Neural cell (in vitro differentiated cells): ENCODE measurements at regions not wholly inside any gene's neighbourhood (a gene's known extent, or its start where the extent isn't known, plus 50 kb on each side); places are given as distances from the start of the nearest gene placed in this dataset.

Source experiments
- H2AFZ ChIP-seq: fragments of 200-600, 300-800 bp; sonication (generic), shearing (Covaris generic); 2 replicates; pipeline ENCODE4 v1.6.0; 2014; ENCODE audit warnings: low read depth, mild to moderate bottlenecking, antibody characterized with exemption, low read length, moderate library complexity
- H3F3A ChIP-seq: fragments of 200-600 bp; shearing (Covaris generic); 2 replicates; pipeline ENCODE4 v1.6.1; 2016; ENCODE audit warnings: mild to moderate bottlenecking, moderate library complexity, mixed read lengths, antibody characterized with exemption, low read length; ENCODE audit not compliant: insufficient read depth, poor library complexity, severe bottlenecking
- H3K27ac ChIP-seq: fragments of 200-600, 300-800 bp; sonication (generic), shearing (Covaris generic); 2 replicates; pipeline ENCODE4 v1.5.1; 2014; ENCODE audit warnings: mild to moderate bottlenecking, low read length, moderate library complexity
- H3K27me3 ChIP-seq: fragments of 300-800, 200-600 bp; sonication (generic), shearing (Covaris generic); 2 replicates; pipeline ENCODE4 v1.6.0; 2014; ENCODE audit warnings: mild to moderate bottlenecking, low read depth, low read length, moderate library complexity; ENCODE audit not compliant: insufficient read depth
- H3K36me3 ChIP-seq: fragments of 300-800, 200-600 bp; sonication (generic), shearing (Covaris generic); 2 replicates; pipeline ENCODE4 v1.5.1; 2014; ENCODE audit warnings: mild to moderate bottlenecking, antibody characterized with exemption, low read length, moderate library complexity; ENCODE audit not compliant: insufficient read depth
- H3K4me2 ChIP-seq: fragments of 300-800, 200-600 bp; sonication (generic), shearing (Covaris generic); 2 replicates; pipeline ENCODE4 v1.6.0; 2014; ENCODE audit warnings: mild to moderate bottlenecking, low read length
- H3K4me3 ChIP-seq: fragments of 300-800, 200-600 bp; sonication (generic), shearing (Covaris generic); 2 replicates; pipeline ENCODE4 v1.5.1; 2014; ENCODE audit warnings: mild to moderate bottlenecking, low read length, moderate library complexity
- H3K79me2 ChIP-seq: fragments of 200-600 bp; shearing (Covaris generic); replicated peaks from 2 replicates; pipeline ENCODE4 v1.6.0; 2014; ENCODE audit warnings: mild to moderate bottlenecking, low read length, moderate library complexity; ENCODE audit not compliant: insufficient read depth
- H3K9ac ChIP-seq: fragments of 300-800, 200-600 bp; sonication (generic), shearing (Covaris generic); 2 replicates; pipeline ENCODE4 v1.6.1; 2016; ENCODE audit warnings: mild to moderate bottlenecking, low read length, mixed read lengths
- H3K9me2 ChIP-seq: fragments of 200-600 bp; shearing (Covaris generic); 2 replicates; pipeline ENCODE4 v1.6.1; 2016; ENCODE audit warnings: mild to moderate bottlenecking, low read length, mixed read lengths; ENCODE audit not compliant: insufficient read depth
- H3K9me3 ChIP-seq: fragments of 200-600, 300-800 bp; sonication (generic), shearing (Covaris generic); 2 replicates; pipeline ENCODE4 v1.6.1; 2016; ENCODE audit warnings: mild to moderate bottlenecking, mixed run types, low read length, moderate library complexity, mixed read lengths
- H4K20me1 ChIP-seq: fragments of 200-600 bp; shearing (Covaris generic); 2 replicates; pipeline ENCODE4 v1.6.1; 2016; ENCODE audit warnings: mild to moderate bottlenecking, mixed run types; ENCODE audit not compliant: insufficient read depth
- EP300 ChIP-seq: fragments of 450-650 bp; conservative IDR thresholded peaks from 2 replicates; pipeline ENCODE4 v1.6.1; 2014; ENCODE audit warnings: antibody characterized with exemption, mild to moderate bottlenecking, moderate library complexity; ENCODE audit not compliant: poor library complexity, severe bottlenecking
- EZH2 ChIP-seq: fragments of 200-600, 300-800 bp; shearing (Covaris generic), sonication (generic); IDR thresholded peaks from 2 replicates; pipeline ENCODE4 v1.6.1; 2014; ENCODE audit warnings: antibody characterized with exemption, low read length, borderline replicate concordance, mild to moderate bottlenecking; ENCODE audit not compliant: insufficient read depth, poor library complexity, severe bottlenecking
- MXI1 ChIP-seq: fragments of 450-650 bp; conservative IDR thresholded peaks from 2 replicates; pipeline ENCODE4 v1.6.1; 2014; ENCODE audit warnings: antibody characterized with exemption, mild to moderate bottlenecking; ENCODE audit not compliant: poor library complexity, severe bottlenecking
- POLR2AphosphoS5 ChIP-seq: IDR thresholded peaks from 2 replicates; pipeline ENCODE4 v1.6.1; 2012
- RAD21 ChIP-seq: fragments of 450-650 bp; conservative IDR thresholded peaks from 2 replicates; pipeline ENCODE4 v1.6.1; 2014; ENCODE audit warnings: antibody characterized with exemption, mild to moderate bottlenecking, moderate library complexity
- SMC3 ChIP-seq: fragments of 450-650 bp; conservative IDR thresholded peaks from 2 replicates; pipeline ENCODE4 v1.6.1; 2014; ENCODE audit warnings: antibody characterized with exemption, mild to moderate bottlenecking, moderate library complexity; ENCODE audit not compliant: poor library complexity
- TAF1 ChIP-seq: IDR thresholded peaks from 2 replicates; pipeline ENCODE4 v1.6.1; 2012; ENCODE audit warnings: low read depth
- TF ChIP-seq, protein P1 (sequence below): fragments of 450-650 bp; IDR thresholded peaks from 2 replicates; pipeline ENCODE4 v1.5.1; 2014; ENCODE audit warnings: antibody characterized with exemption, mild to moderate bottlenecking, moderate library complexity; ENCODE audit not compliant: poor library complexity, severe bottlenecking
- TF ChIP-seq, protein P2 (sequence below): IDR thresholded peaks from 2 replicates; pipeline ENCODE4 v1.6.1; 2012; ENCODE audit warnings: borderline replicate concordance

DNA sequence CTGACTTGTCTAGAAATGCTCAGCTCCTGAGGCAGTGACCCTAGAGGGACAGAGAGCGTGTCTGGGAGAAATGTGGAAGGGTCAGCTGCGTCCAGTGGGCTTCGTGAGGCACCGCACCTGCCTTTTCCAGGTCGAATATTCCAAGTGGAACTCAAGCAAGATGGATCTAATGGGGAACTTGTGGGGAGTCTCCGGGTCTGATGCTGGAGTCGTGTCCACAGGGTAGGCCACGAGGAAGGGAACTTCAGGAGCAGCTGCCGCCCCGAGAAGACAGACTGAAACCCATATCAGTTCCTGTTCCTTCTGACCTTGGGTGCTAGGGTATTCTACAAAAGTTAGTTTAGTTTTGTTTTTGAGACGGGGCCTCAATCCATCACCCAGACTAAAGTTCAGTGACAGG lies 67.5 kb downstream of the TNFAIP2 start:
- no peak overlapping the region for H2AFZ ChIP-seq

GRCh38 chr14:103191844-103192243 lies 68.6 kb downstream of the TNFAIP2 start:
- H3K27ac ChIP-seq: no peak overlapping the region
- no peak overlapping the region for H3K4me2 ChIP-seq
- no peak overlapping the region for H3K4me3 ChIP-seq
- H3K79me2 ChIP-seq: no peaks in the 10 kb centered on the region
- H3F3A ChIP-seq: peaks cover 3% of the 10 kb centered on the region
- no peak overlapping the region for H2AFZ ChIP-seq
- no peaks in the 10 kb centered on the region for H3K9me3 ChIP-seq
- no peaks in the 10 kb centered on the region for H3K36me3 ChIP-seq
- no peaks in the 10 kb centered on the region for H3K9me2 ChIP-seq
- no peaks in the 10 kb centered on the region for H4K20me1 ChIP-seq
- H3K27me3 ChIP-seq: peaks cover 10% of the 10 kb centered on the region
- H3K9ac ChIP-seq: no peak overlapping the region
- TF ChIP-seq, protein P1, sequence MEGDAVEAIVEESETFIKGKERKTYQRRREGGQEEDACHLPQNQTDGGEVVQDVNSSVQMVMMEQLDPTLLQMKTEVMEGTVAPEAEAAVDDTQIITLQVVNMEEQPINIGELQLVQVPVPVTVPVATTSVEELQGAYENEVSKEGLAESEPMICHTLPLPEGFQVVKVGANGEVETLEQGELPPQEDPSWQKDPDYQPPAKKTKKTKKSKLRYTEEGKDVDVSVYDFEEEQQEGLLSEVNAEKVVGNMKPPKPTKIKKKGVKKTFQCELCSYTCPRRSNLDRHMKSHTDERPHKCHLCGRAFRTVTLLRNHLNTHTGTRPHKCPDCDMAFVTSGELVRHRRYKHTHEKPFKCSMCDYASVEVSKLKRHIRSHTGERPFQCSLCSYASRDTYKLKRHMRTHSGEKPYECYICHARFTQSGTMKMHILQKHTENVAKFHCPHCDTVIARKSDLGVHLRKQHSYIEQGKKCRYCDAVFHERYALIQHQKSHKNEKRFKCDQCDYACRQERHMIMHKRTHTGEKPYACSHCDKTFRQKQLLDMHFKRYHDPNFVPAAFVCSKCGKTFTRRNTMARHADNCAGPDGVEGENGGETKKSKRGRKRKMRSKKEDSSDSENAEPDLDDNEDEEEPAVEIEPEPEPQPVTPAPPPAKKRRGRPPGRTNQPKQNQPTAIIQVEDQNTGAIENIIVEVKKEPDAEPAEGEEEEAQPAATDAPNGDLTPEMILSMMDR: no peak
- TF ChIP-seq SMC3 (no peak), POLR2AphosphoS5 (no peak), EP300 (no peak), EZH2 (no peak), MXI1 (no peak), RAD21 (no peak), TAF1 (no peak)
- TF ChIP-seq, protein P2, sequence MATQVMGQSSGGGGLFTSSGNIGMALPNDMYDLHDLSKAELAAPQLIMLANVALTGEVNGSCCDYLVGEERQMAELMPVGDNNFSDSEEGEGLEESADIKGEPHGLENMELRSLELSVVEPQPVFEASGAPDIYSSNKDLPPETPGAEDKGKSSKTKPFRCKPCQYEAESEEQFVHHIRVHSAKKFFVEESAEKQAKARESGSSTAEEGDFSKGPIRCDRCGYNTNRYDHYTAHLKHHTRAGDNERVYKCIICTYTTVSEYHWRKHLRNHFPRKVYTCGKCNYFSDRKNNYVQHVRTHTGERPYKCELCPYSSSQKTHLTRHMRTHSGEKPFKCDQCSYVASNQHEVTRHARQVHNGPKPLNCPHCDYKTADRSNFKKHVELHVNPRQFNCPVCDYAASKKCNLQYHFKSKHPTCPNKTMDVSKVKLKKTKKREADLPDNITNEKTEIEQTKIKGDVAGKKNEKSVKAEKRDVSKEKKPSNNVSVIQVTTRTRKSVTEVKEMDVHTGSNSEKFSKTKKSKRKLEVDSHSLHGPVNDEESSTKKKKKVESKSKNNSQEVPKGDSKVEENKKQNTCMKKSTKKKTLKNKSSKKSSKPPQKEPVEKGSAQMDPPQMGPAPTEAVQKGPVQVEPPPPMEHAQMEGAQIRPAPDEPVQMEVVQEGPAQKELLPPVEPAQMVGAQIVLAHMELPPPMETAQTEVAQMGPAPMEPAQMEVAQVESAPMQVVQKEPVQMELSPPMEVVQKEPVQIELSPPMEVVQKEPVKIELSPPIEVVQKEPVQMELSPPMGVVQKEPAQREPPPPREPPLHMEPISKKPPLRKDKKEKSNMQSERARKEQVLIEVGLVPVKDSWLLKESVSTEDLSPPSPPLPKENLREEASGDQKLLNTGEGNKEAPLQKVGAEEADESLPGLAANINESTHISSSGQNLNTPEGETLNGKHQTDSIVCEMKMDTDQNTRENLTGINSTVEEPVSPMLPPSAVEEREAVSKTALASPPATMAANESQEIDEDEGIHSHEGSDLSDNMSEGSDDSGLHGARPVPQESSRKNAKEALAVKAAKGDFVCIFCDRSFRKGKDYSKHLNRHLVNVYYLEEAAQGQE: no peak

More for the DNA sequence above, 67.5 kb downstream of the TNFAIP2 start:
- Histone ChIP-seq H3F3A (peaks cover 3% of the 10 kb centered on the region), H3K36me3 (no peaks in the 10 kb centered on the region), H4K20me1 (no peaks in the 10 kb centered on the region), H3K9me3 (no peaks in the 10 kb centered on the region), H3K9ac (no peak overlapping the region), H3K79me2 (no peaks in the 10 kb centered on the region), H3K27ac (no peak overlapping the region), H3K4me3 (no peak overlapping the region), H3K4me2 (no peak overlapping the region), H3K9me2 (no peaks in the 10 kb centered on the region), H3K27me3 (peaks cover 10% of the 10 kb centered on the region)
- TF ChIP-seq TAF1: no peak
- TF ChIP-seq EP300: no peak
- TF ChIP-seq, protein P1: no peak
- TF ChIP-seq POLR2AphosphoS5: no peak
- TF ChIP-seq, protein P2: no peak
- no peak for TF ChIP-seq RAD21
- TF ChIP-seq SMC3: no peak
- no peak for TF ChIP-seq MXI1
- no peak for TF ChIP-seq EZH2
